GM23338 (cell line): ENCODE measurements at regions not wholly inside any gene's neighbourhood (a gene's known extent, or its start where the extent isn't known, plus 50 kb on each side); places are given as distances from the start of the nearest gene placed in this dataset.

Experiments
- ATAC-seq: fragments of 200-7000 bp; cut with Tn5 transposase; 3 replicates; pipeline ENCODE4 v1.9.1; 2020
- DNase-seq: peaks from one replicate; pipeline ENCODE4 v3.0.0-alpha.2; 2015; ENCODE audit warnings: low spot score
- H2AFZ ChIP-seq: fragments of 200-600 bp; sonication (generic); 2 replicates; pipeline ENCODE4 v1.8.0; 2016; ENCODE audit warnings: antibody characterized with exemption, mild to moderate bottlenecking, moderate library complexity
- H3F3A ChIP-seq: fragments of 200-600 bp; sonication (generic); replicated peaks from 2 replicates; pipeline ENCODE4 v1.8.0; 2017; ENCODE audit warnings: antibody characterized with exemption, mixed run types, low read depth
- H3K27ac ChIP-seq: fragments of 200-600 bp; sonication (generic); 2 replicates; pipeline ENCODE4 v1.6.1; 2016; ENCODE audit warnings: low read depth
- H3K27me3 ChIP-seq: fragments of 200-600 bp; sonication (generic); 2 replicates; pipeline ENCODE4 v1.8.0; 2016; ENCODE audit warnings: mild to moderate bottlenecking, mixed run types, moderate library complexity; ENCODE audit not compliant: insufficient read depth
- H3K36me3 ChIP-seq: fragments of 200-600 bp; sonication (generic); 2 replicates; pipeline ENCODE4 v1.8.0; 2016; ENCODE audit warnings: mild to moderate bottlenecking; ENCODE audit not compliant: insufficient read depth
- H3K4me1 ChIP-seq: fragments of 200-600 bp; sonication (generic); 2 replicates; pipeline ENCODE4 v1.8.0; 2016; ENCODE audit warnings: mild to moderate bottlenecking, moderate library complexity; ENCODE audit not compliant: insufficient read depth
- H3K4me2 ChIP-seq: fragments of 200-600 bp; sonication (generic); 2 replicates; pipeline ENCODE4 v1.7.1; 2017; ENCODE audit warnings: mixed run types
- H3K4me3 ChIP-seq: fragments of 200-600 bp; sonication (generic); 2 replicates; pipeline ENCODE4 v1.6.1; 2016; ENCODE audit warnings: mixed run types
- H3K79me2 ChIP-seq: fragments of 200-600 bp; sonication (generic); replicated peaks from 2 replicates; pipeline ENCODE4 v1.8.0; 2017; ENCODE audit warnings: mild to moderate bottlenecking; ENCODE audit not compliant: insufficient read depth
- H3K9me2 ChIP-seq: fragments of 200-600 bp; sonication (generic); 2 replicates; pipeline ENCODE4 v1.8.0; 2017; ENCODE audit not compliant: insufficient read depth
- H4K20me1 ChIP-seq: fragments of 200-600 bp; sonication (generic); replicated peaks from 2 replicates; pipeline ENCODE4 v1.8.0; 2017; ENCODE audit warnings: mild to moderate bottlenecking; ENCODE audit not compliant: insufficient read depth
- H3K27ac Mint-ChIP-seq: 2 replicates; pipeline ENCODE4 v1.8.0; 2020; ENCODE audit warnings: inconsistent platforms, mild to moderate bottlenecking, moderate library complexity, mixed read lengths
- H3K27me3 Mint-ChIP-seq: 3 replicates; pipeline ENCODE4 v1.8.0; 2022; ENCODE audit warnings: low read depth, mild to moderate bottlenecking, moderate library complexity, mixed read lengths, inconsistent platforms; ENCODE audit not compliant: insufficient read depth, poor library complexity
- H3K36me3 Mint-ChIP-seq: 3 replicates; pipeline ENCODE4 v1.8.0; 2021; ENCODE audit warnings: low read depth, mild to moderate bottlenecking, inconsistent platforms, moderate library complexity, mixed read lengths
- H3K4me1 Mint-ChIP-seq: 3 replicates; pipeline ENCODE4 v1.8.0; 2020; ENCODE audit warnings: mild to moderate bottlenecking, inconsistent platforms, mixed read lengths
- H3K4me3 Mint-ChIP-seq: 3 replicates; pipeline ENCODE4 v1.8.0; 2021; ENCODE audit warnings: moderate library complexity, mild to moderate bottlenecking, inconsistent platforms, mixed read lengths
- H3K9me3 Mint-ChIP-seq: 3 replicates; pipeline ENCODE4 v1.8.0; 2020; ENCODE audit warnings: moderate library complexity, mild to moderate bottlenecking, inconsistent platforms, mixed read lengths
- CREB1 ChIP-seq: fragments of 250-450 bp; sonication (Bioruptor Pico); IDR thresholded peaks from 2 replicates; pipeline ENCODE4 v1.5.0; 2020; ENCODE audit warnings: low read depth, mild to moderate bottlenecking, moderate library complexity
- EZH2 ChIP-seq: fragments of 200-600 bp; sonication (generic); IDR thresholded peaks from one replicate; pipeline ENCODE4 v1.8.0; 2017; ENCODE audit warnings: antibody characterized with exemption, mild to moderate bottlenecking, low read depth; ENCODE audit not compliant: unreplicated experiment
- EZH2phosphoT487 ChIP-seq: fragments of 200-600 bp; sonication (generic); IDR thresholded peaks from one replicate; pipeline ENCODE4 v1.8.1; 2018; ENCODE audit warnings: antibody characterized with exemption; ENCODE audit not compliant: unreplicated experiment
- JUNB ChIP-seq: IDR thresholded peaks from one replicate; pipeline ENCODE4 v1.6.1; 2016; ENCODE audit warnings: antibody characterized with exemption; ENCODE audit not compliant: unreplicated experiment
- NANOG ChIP-seq: IDR thresholded peaks from 2 replicates; pipeline ENCODE4 v1.6.1; 2016; ENCODE audit warnings: antibody characterized with exemption, borderline replicate concordance
- POLR2AphosphoS5 ChIP-seq: IDR thresholded peaks from 2 replicates; pipeline ENCODE4 v1.6.1; 2016; ENCODE audit warnings: antibody characterized with exemption, low read depth
- STAT1 ChIP-seq: IDR thresholded peaks from one replicate; pipeline ENCODE4 v1.6.1; 2016; ENCODE audit warnings: antibody characterized with exemption; ENCODE audit not compliant: unreplicated experiment
- ZNF114 ChIP-seq: fragments of 250-450 bp; sonication (Bioruptor Pico); IDR thresholded peaks from 2 replicates; pipeline ENCODE4 v1.5.0; 2020; ENCODE audit warnings: mild to moderate bottlenecking, moderate library complexity
- ZNF331 ChIP-seq: fragments of 250-450 bp; sonication (Bioruptor Pico); IDR thresholded peaks from 2 replicates; pipeline ENCODE4 v1.5.0; 2020; ENCODE audit warnings: low read depth, mild to moderate bottlenecking, moderate library complexity
- TF ChIP-seq, protein P1 (sequence below): IDR thresholded peaks from one replicate; pipeline ENCODE4 v1.6.1; 2018; ENCODE audit warnings: antibody characterized with exemption; ENCODE audit not compliant: unreplicated experiment
- TF ChIP-seq, protein P2 (sequence below): fragments of 250-450 bp; sonication (Bioruptor Pico); IDR thresholded peaks from 2 replicates; pipeline ENCODE4 v1.5.0; 2020; ENCODE audit warnings: mild to moderate bottlenecking, moderate library complexity
- TF ChIP-seq, protein P3 (sequence below): IDR thresholded peaks from 2 replicates; pipeline ENCODE4 v1.6.1; 2016; ENCODE audit warnings: antibody characterized with exemption
- TF ChIP-seq, protein P4 (sequence below), 2 experiments: fragments of 200-600 bp in 1 of 2; sonication (generic) in 1 of 2; conservative IDR thresholded peaks; 2 replicates each; pipeline versions ENCODE4 v1.5.1 to v1.6.1; 2016 to 2017; ENCODE audit warnings: antibody characterized with exemption in 2 of 2, low read depth in 2 of 2, mild to moderate bottlenecking in 2 of 2, moderate library complexity in 1 of 2

DNA sequence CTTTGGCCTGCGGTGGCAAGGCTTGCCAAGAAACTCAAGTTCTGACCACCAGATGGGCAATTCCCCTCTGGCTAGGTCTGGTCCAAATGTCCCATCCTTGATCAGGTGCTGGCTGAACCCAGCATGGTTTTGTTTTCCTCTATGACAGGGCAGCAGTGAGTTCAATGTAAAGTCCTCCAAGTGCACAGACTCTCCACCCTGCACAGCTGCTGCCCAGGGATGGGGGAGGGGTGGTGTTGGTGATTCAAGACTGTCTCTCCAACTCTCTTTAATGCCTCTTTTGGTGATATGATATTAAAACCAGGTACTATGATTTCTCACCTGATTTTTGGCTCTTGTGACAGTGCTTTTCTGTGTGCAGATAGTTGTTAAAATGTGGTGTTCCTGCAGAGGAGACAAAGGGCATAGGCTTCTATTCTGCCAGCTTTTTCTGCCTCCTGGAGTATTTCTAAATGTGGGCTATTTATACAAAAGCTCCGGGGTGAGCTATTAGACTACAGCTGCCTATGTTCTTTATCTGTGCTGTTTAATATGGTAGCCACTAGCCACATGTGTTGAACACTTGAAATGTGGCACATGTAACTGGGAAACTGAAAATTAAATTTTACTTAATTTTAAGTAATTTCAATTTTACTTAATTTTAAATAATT, 64.0 kb upstream of the STK39 start:
- Histone ChIP-seq H3F3A (no peaks in the 10 kb centered on the region), H3K4me3 (no peak overlapping the region), H3K4me1 (no peaks in the 10 kb centered on the region), H3K27ac (no peak overlapping the region), H3K79me2 (no peaks in the 10 kb centered on the region), H4K20me1 (no peaks in the 10 kb centered on the region), H3K27me3 (no peaks in the 10 kb centered on the region), H3K4me2 (no peak overlapping the region), H3K9me2 (0 out of 2 replicates have a peak, but pooled peaks cover 8% of the 10 kb centered on the region), H2AFZ (no peak overlapping the region), H3K36me3 (no peaks in the 10 kb centered on the region)
- TF ChIP-seq, protein P1, sequence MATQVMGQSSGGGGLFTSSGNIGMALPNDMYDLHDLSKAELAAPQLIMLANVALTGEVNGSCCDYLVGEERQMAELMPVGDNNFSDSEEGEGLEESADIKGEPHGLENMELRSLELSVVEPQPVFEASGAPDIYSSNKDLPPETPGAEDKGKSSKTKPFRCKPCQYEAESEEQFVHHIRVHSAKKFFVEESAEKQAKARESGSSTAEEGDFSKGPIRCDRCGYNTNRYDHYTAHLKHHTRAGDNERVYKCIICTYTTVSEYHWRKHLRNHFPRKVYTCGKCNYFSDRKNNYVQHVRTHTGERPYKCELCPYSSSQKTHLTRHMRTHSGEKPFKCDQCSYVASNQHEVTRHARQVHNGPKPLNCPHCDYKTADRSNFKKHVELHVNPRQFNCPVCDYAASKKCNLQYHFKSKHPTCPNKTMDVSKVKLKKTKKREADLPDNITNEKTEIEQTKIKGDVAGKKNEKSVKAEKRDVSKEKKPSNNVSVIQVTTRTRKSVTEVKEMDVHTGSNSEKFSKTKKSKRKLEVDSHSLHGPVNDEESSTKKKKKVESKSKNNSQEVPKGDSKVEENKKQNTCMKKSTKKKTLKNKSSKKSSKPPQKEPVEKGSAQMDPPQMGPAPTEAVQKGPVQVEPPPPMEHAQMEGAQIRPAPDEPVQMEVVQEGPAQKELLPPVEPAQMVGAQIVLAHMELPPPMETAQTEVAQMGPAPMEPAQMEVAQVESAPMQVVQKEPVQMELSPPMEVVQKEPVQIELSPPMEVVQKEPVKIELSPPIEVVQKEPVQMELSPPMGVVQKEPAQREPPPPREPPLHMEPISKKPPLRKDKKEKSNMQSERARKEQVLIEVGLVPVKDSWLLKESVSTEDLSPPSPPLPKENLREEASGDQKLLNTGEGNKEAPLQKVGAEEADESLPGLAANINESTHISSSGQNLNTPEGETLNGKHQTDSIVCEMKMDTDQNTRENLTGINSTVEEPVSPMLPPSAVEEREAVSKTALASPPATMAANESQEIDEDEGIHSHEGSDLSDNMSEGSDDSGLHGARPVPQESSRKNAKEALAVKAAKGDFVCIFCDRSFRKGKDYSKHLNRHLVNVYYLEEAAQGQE = no peak
- TF ChIP-seq, protein P2, sequence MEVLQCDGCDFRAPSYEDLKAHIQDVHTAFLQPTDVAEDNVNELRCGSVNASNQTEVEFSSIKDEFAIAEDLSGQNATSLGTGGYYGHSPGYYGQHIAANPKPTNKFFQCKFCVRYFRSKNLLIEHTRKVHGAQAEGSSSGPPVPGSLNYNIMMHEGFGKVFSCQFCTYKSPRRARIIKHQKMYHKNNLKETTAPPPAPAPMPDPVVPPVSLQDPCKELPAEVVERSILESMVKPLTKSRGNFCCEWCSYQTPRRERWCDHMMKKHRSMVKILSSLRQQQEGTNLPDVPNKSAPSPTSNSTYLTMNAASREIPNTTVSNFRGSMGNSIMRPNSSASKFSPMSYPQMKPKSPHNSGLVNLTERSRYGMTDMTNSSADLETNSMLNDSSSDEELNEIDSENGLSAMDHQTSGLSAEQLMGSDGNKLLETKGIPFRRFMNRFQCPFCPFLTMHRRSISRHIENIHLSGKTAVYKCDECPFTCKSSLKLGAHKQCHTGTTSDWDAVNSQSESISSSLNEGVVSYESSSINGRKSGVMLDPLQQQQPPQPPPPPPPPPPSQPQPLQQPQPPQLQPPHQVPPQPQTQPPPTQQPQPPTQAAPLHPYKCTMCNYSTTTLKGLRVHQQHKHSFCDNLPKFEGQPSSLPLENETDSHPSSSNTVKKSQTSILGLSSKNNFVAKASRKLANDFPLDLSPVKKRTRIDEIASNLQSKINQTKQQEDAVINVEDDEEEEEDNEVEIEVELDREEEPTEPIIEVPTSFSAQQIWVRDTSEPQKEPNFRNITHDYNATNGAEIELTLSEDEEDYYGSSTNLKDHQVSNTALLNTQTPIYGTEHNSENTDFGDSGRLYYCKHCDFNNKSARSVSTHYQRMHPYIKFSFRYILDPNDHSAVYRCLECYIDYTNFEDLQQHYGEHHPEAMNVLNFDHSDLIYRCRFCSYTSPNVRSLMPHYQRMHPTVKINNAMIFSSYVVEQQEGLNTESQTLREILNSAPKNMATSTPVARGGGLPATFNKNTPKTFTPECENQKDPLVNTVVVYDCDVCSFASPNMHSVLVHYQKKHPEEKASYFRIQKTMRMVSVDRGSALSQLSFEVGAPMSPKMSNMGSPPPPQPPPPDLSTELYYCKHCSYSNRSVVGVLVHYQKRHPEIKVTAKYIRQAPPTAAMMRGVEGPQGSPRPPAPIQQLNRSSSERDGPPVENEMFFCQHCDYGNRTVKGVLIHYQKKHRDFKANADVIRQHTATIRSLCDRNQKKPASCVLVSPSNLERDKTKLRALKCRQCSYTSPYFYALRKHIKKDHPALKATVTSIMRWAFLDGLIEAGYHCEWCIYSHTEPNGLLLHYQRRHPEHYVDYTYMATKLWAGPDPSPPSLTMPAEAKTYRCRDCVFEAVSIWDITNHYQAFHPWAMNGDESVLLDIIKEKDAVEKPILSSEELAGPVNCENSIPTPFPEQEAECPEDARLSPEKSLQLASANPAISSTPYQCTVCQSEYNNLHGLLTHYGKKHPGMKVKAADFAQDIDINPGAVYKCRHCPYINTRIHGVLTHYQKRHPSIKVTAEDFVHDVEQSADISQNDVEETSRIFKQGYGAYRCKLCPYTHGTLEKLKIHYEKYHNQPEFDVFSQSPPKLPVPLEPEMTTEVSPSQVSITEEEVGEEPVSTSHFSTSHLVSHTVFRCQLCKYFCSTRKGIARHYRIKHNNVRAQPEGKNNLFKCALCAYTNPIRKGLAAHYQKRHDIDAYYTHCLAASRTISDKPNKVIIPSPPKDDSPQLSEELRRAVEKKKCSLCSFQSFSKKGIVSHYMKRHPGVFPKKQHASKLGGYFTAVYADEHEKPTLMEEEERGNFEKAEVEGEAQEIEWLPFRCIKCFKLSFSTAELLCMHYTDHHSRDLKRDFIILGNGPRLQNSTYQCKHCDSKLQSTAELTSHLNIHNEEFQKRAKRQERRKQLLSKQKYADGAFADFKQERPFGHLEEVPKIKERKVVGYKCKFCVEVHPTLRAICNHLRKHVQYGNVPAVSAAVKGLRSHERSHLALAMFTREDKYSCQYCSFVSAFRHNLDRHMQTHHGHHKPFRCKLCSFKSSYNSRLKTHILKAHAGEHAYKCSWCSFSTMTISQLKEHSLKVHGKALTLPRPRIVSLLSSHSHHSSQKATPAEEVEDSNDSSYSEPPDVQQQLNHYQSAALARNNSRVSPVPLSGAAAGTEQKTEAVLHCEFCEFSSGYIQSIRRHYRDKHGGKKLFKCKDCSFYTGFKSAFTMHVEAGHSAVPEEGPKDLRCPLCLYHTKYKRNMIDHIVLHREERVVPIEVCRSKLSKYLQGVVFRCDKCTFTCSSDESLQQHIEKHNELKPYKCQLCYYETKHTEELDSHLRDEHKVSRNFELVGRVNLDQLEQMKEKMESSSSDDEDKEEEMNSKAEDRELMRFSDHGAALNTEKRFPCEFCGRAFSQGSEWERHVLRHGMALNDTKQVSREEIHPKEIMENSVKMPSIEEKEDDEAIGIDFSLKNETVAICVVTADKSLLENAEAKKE = no peak
- TF ChIP-seq STAT1 = no peak
- no peak for TF ChIP-seq POLR2AphosphoS5
- TF ChIP-seq, protein P3, sequence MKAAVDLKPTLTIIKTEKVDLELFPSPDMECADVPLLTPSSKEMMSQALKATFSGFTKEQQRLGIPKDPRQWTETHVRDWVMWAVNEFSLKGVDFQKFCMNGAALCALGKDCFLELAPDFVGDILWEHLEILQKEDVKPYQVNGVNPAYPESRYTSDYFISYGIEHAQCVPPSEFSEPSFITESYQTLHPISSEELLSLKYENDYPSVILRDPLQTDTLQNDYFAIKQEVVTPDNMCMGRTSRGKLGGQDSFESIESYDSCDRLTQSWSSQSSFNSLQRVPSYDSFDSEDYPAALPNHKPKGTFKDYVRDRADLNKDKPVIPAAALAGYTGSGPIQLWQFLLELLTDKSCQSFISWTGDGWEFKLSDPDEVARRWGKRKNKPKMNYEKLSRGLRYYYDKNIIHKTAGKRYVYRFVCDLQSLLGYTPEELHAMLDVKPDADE = no peak
- TF ChIP-seq JUNB = no peak
- no peak for TF ChIP-seq CREB1 (CRISPR knock-in tag)
- no peak for TF ChIP-seq EZH2phosphoT487
- TF ChIP-seq NANOG = no peak
- TF ChIP-seq, protein P4, sequence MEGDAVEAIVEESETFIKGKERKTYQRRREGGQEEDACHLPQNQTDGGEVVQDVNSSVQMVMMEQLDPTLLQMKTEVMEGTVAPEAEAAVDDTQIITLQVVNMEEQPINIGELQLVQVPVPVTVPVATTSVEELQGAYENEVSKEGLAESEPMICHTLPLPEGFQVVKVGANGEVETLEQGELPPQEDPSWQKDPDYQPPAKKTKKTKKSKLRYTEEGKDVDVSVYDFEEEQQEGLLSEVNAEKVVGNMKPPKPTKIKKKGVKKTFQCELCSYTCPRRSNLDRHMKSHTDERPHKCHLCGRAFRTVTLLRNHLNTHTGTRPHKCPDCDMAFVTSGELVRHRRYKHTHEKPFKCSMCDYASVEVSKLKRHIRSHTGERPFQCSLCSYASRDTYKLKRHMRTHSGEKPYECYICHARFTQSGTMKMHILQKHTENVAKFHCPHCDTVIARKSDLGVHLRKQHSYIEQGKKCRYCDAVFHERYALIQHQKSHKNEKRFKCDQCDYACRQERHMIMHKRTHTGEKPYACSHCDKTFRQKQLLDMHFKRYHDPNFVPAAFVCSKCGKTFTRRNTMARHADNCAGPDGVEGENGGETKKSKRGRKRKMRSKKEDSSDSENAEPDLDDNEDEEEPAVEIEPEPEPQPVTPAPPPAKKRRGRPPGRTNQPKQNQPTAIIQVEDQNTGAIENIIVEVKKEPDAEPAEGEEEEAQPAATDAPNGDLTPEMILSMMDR (conservative IDR thresholded peaks at IDR 0.05; ENCODE audit: low read depth in 2 of 2) = no peak
- no peak for TF ChIP-seq ZNF114 (CRISPR knock-in tag)
- TF ChIP-seq EZH2 = no peak
- TF ChIP-seq ZNF331 (CRISPR knock-in tag) = no peak
- ATAC-seq (no peak), DNase-seq (no peak)
- H3K4me1 Mint-ChIP-seq = peaks cover 3% of the 10 kb centered on the region; the same call in 1 of the 3 replicates
- H3K4me3 Mint-ChIP-seq = no peak overlapping the region
- peaks cover 13% of the 10 kb centered on the region; the same call in 2 of the 3 replicates for H3K9me3 Mint-ChIP-seq
- H3K27ac Mint-ChIP-seq = no peak overlapping the region
- no peaks in the 10 kb centered on the region; the same call in 2 of the 3 replicates for H3K36me3 Mint-ChIP-seq
- H3K27me3 Mint-ChIP-seq = peaks cover 4% of the 10 kb centered on the region
